Keratinocyte (primary cell): ENCODE measurements at regions not wholly inside any gene's neighbourhood (a gene's known extent, or its start where the extent isn't known, plus 50 kb on each side); places are given as distances from the start of the nearest gene placed in this dataset.

Source experiments
- EZH2 ChIP-seq: IDR thresholded peaks from one replicate; pipeline ENCODE4 v1.6.1; 2012; ENCODE audit warnings: inconsistent platforms, mild to moderate bottlenecking, low read length, moderate library complexity
- TF ChIP-seq, protein P1 (sequence below), 3 experiments: IDR thresholded peaks in 1 of 3; conservative IDR thresholded peaks in 1 of 3; optimal IDR thresholded peaks in 1 of 3; 2 replicates in 2 of 3; 3 replicates in 1 of 3; pipeline versions ENCODE3 to v1.5.1; 2011; ENCODE audit warnings: low read length in 3 of 3, mild to moderate bottlenecking in 3 of 3, moderate library complexity in 2 of 3, control low read depth in 1 of 3, inconsistent platforms in 1 of 3; ENCODE audit not compliant: insufficient read depth in 2 of 3; ENCODE audit errors: extremely low read depth in 1 of 3

DNA sequence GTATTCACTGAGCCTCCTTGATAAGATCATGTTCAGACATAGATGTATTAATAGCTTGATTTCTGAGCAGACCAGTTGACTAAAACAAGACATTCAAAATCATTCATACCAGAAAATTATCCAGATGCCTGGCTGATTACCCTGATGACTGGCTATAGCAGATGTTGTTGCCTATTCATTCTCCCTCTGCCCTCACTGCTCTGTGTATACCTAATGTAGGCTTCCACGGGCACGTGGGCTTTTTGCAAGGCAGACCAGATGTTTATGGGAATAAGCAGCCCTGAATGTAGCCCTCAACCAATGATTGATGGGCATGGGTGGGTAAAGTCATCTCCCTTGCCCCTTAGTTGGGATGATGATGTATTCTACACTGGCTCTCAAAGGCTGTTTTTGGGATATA is 289.1 kb downstream of the MBD2 start:
- TF ChIP-seq, protein P1, sequence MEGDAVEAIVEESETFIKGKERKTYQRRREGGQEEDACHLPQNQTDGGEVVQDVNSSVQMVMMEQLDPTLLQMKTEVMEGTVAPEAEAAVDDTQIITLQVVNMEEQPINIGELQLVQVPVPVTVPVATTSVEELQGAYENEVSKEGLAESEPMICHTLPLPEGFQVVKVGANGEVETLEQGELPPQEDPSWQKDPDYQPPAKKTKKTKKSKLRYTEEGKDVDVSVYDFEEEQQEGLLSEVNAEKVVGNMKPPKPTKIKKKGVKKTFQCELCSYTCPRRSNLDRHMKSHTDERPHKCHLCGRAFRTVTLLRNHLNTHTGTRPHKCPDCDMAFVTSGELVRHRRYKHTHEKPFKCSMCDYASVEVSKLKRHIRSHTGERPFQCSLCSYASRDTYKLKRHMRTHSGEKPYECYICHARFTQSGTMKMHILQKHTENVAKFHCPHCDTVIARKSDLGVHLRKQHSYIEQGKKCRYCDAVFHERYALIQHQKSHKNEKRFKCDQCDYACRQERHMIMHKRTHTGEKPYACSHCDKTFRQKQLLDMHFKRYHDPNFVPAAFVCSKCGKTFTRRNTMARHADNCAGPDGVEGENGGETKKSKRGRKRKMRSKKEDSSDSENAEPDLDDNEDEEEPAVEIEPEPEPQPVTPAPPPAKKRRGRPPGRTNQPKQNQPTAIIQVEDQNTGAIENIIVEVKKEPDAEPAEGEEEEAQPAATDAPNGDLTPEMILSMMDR (optimal IDR thresholded peaks at IDR 0.05 in 1 of 3, IDR thresholded peaks at IDR 0.05 in 1 of 3, conservative IDR thresholded peaks at IDR 0.05 in 1 of 3; ENCODE audit: extremely low read depth in 1 of 3, insufficient read depth in 2 of 3, low read length in 3 of 3): no peak
- TF ChIP-seq EZH2: no peak
